ENCODE measurements at regions not wholly inside any gene's neighbourhood (a gene's known extent, or its start where the extent isn't known, plus 50 kb on each side); places are given as distances from the start of the nearest gene placed in this dataset.
"Not testable (repeated sequence)": the region's sequence is repeated elsewhere in the genome, so short reads cannot be mapped to it uniquely, and the experiment has no call there.

- H3K9me1 ChIP-seq (replicated peaks; ENCODE audit: control insufficient read depth, extremely low read depth, insufficient read depth, low read length): no peaks in the 10 kb centered on the region
- H3K79me2 ChIP-seq (ENCODE audit: control insufficient read depth, insufficient read depth, low read length): no peaks in the 10 kb centered on the region
- H3K4me2 ChIP-seq (ENCODE audit: insufficient read depth, low read length): no peak overlapping the region
- no peak overlapping the region for H3K27ac ChIP-seq (ENCODE audit: insufficient read depth, low read depth, low read length)
- H2AFZ ChIP-seq (ENCODE audit: low read depth, low read length): no peak overlapping the region
- H3K36me3 ChIP-seq (ENCODE audit: control insufficient read depth in 2 of 2, extremely low read depth in 1 of 2, insufficient read depth in 2 of 2, low read length in 2 of 2): no peaks in the 10 kb centered on the region
- no TSS peak for BruUV-seq (replicated peaks)
- DNase-seq (ENCODE audit: low read depth, low spot score): no peak
- no peak overlapping the region for H3K9ac ChIP-seq (replicated peaks; ENCODE audit: extremely low read depth, insufficient read depth, low read length)
- H3K9me3 ChIP-seq (replicated peaks; ENCODE audit: control insufficient read depth, insufficient read depth, low read length): peaks cover 14% of the 10 kb centered on the region
- no peak for FAIRE-seq
- intact Hi-C loops (cut with micrococcal nuclease): no loop called here
- H3K4me1 ChIP-seq (ENCODE audit: control insufficient read depth, extremely low read depth, insufficient read depth, low read length): no peaks in the 10 kb centered on the region
- no peaks in the 10 kb centered on the region for H3K27me3 ChIP-seq (ENCODE audit: control insufficient read depth in 2 of 2, insufficient read depth in 2 of 2, low read length in 2 of 2)
- dilution Hi-C loops (cut with MboI; ENCODE audit: extremely low pct_ligation_motif_present, low sequenced_read_pairs): no loop called here
- H3K4me3 ChIP-seq (replicated peaks in 1 of 3; ENCODE audit: insufficient read depth in 1 of 3, low read depth in 1 of 3, low read length in 3 of 3): no peak overlapping the region
- TF ChIP-seq FOS (IDR thresholded peaks at IDR 0.05; ENCODE audit: borderline replicate concordance, insufficient read depth, low read length) (no peak), GATA2 (IDR thresholded peaks at IDR 0.05; ENCODE audit: insufficient read depth, insufficient read length, low read depth, low read length) (no peak)
- ChIA-PET CTCF (no interaction called here), POLR2A (no interaction called here)
- no peaks in the 10 kb centered on the region for H4K20me1 ChIP-seq (replicated peaks; ENCODE audit: control insufficient read depth, extremely low read depth, insufficient read depth, low read length)
Observed at GRCh38 chr20:30511322-30512030, 746.0 kb upstream of the DEFB115 start.

GRCh38 chr20:30513050-30513628 is 744.3 kb upstream of the DEFB115 start:
- no peak overlapping the region for H2AFZ ChIP-seq (ENCODE audit: low read depth, low read length)
- DNase-seq (ENCODE audit: low read depth, low spot score) (no peak), FAIRE-seq (no peak)
- BruUV-seq (replicated peaks): no TSS peak
- H3K27me3 ChIP-seq (ENCODE audit: control insufficient read depth in 2 of 2, insufficient read depth in 2 of 2, low read length in 2 of 2): no peaks in the 10 kb centered on the region
- dilution Hi-C loops (cut with MboI; ENCODE audit: extremely low pct_ligation_motif_present, low sequenced_read_pairs) (no loop called here), intact Hi-C loops (cut with micrococcal nuclease) (no loop called here)
- H3K9ac ChIP-seq (replicated peaks; ENCODE audit: extremely low read depth, insufficient read depth, low read length): no peak overlapping the region
- H3K9me3 ChIP-seq (replicated peaks; ENCODE audit: control insufficient read depth, insufficient read depth, low read length): peaks cover 14% of the 10 kb centered on the region
- H3K79me2 ChIP-seq (ENCODE audit: control insufficient read depth, insufficient read depth, low read length): no peaks in the 10 kb centered on the region
- H3K36me3 ChIP-seq (ENCODE audit: control insufficient read depth in 2 of 2, extremely low read depth in 1 of 2, insufficient read depth in 2 of 2, low read length in 2 of 2): no peaks in the 10 kb centered on the region
- no peak overlapping the region for H3K27ac ChIP-seq (ENCODE audit: insufficient read depth, low read depth, low read length)
- POLR2A ChIA-PET: no interaction called here
- no peak for TF ChIP-seq FOS (IDR thresholded peaks at IDR 0.05; ENCODE audit: borderline replicate concordance, insufficient read depth, low read length)
- no peak for TF ChIP-seq GATA2 (IDR thresholded peaks at IDR 0.05; ENCODE audit: insufficient read depth, insufficient read length, low read depth, low read length)
- no peak for TF ChIP-seq JUN (IDR thresholded peaks at IDR 0.05; ENCODE audit: borderline replicate concordance, insufficient read depth, insufficient read length, low read depth)
- TF ChIP-seq MYC (IDR thresholded peaks at IDR 0.05; ENCODE audit: low read depth, low read length): no peak
- TF ChIP-seq POLR2A (IDR thresholded peaks at IDR 0.05; ENCODE audit: low read depth, low read length): no peak
- TF ChIP-seq EZH2 (IDR thresholded peaks at IDR 0.05; ENCODE audit: borderline replicate concordance, low read depth, low read length, severe bottlenecking): no peak
- no peak for TF ChIP-seq POLR2AphosphoS5 (IDR thresholded peaks at IDR 0.05; ENCODE audit: insufficient read depth, low read depth, low read length)
- H3K4me2 ChIP-seq (ENCODE audit: insufficient read depth, low read length): no peak overlapping the region
- no peaks in the 10 kb centered on the region for H3K9me1 ChIP-seq (replicated peaks; ENCODE audit: control insufficient read depth, extremely low read depth, insufficient read depth, low read length)
- no peak overlapping the region for H3K4me3 ChIP-seq (replicated peaks in 1 of 3; ENCODE audit: insufficient read depth in 1 of 3, low read depth in 1 of 3, low read length in 3 of 3)
- H4K20me1 ChIP-seq (replicated peaks; ENCODE audit: control insufficient read depth, extremely low read depth, insufficient read depth, low read length): no peaks in the 10 kb centered on the region
- CTCF ChIA-PET: no interaction called here
- H3K4me1 ChIP-seq (ENCODE audit: control insufficient read depth, extremely low read depth, insufficient read depth, low read length): no peaks in the 10 kb centered on the region

- H3K79me2 ChIP-seq (ENCODE audit: control insufficient read depth, insufficient read depth, low read length); H3K9ac ChIP-seq (replicated peaks; ENCODE audit: extremely low read depth, insufficient read depth, low read length); H3K27me3 ChIP-seq (ENCODE audit: control insufficient read depth in 2 of 2, insufficient read depth in 2 of 2, low read length in 2 of 2); DNase-seq (ENCODE audit: low read depth, low spot score); H4K20me1 ChIP-seq (replicated peaks; ENCODE audit: control insufficient read depth, extremely low read depth, insufficient read depth, low read length); intact Hi-C loops (cut with micrococcal nuclease); H3K27ac ChIP-seq (ENCODE audit: insufficient read depth, low read depth, low read length); H3K9me1 ChIP-seq (replicated peaks; ENCODE audit: control insufficient read depth, extremely low read depth, insufficient read depth, low read length); H3K36me3 ChIP-seq (ENCODE audit: control insufficient read depth in 2 of 2, extremely low read depth in 1 of 2, insufficient read depth in 2 of 2, low read length in 2 of 2); FAIRE-seq; CTCF ChIA-PET; H3K4me2 ChIP-seq (ENCODE audit: insufficient read depth, low read length); H3K4me3 ChIP-seq (replicated peaks in 1 of 3; ENCODE audit: insufficient read depth in 1 of 3, low read depth in 1 of 3, low read length in 3 of 3); H3K4me1 ChIP-seq (ENCODE audit: control insufficient read depth, extremely low read depth, insufficient read depth, low read length); POLR2A ChIA-PET; H2AFZ ChIP-seq (ENCODE audit: low read depth, low read length); dilution Hi-C loops (cut with MboI; ENCODE audit: extremely low pct_ligation_motif_present, low sequenced_read_pairs); BruUV-seq (replicated peaks): not testable (repeated sequence)
- H3K9me3 ChIP-seq (replicated peaks; ENCODE audit: control insufficient read depth, insufficient read depth, low read length): peaks cover 10% of the 10 kb centered on the region
Observed at GRCh38 chr20:30515915-30516314, 741.5 kb upstream of the DEFB115 start.

Data from endothelial cell of umbilical vein (primary cell).